Osteoblast (primary cell): ENCODE measurements at regions not wholly inside any gene's neighbourhood (a gene's known extent, or its start where the extent isn't known, plus 50 kb on each side); places are given as distances from the start of the nearest gene placed in this dataset.
A peak's percentile ranks its signal among the peaks of the same experiment; 100 is the strongest.

Source experiments
- DNase-seq: peaks from one replicate; pipeline ENCODE4 v3.0.0; 2011; ENCODE audit warnings: low spot score, mixed read lengths; ENCODE audit not compliant: insufficient read length; ENCODE audit errors: missing footprints
- H2AFZ ChIP-seq: 2 replicates; pipeline ENCODE4 v1.6.0; 2011; ENCODE audit warnings: mild to moderate bottlenecking, low read length
- H3K27ac ChIP-seq: 2 replicates; pipeline ENCODE4 v1.5.1; 2011; ENCODE audit warnings: mild to moderate bottlenecking, low read depth, low read length, moderate library complexity
- H3K27me3 ChIP-seq: 2 replicates; pipeline ENCODE4 v1.6.0; 2012; ENCODE audit warnings: mild to moderate bottlenecking, control low read depth, inconsistent platforms, low read length, moderate library complexity; ENCODE audit not compliant: insufficient read depth
- H3K36me3 ChIP-seq: 2 replicates; pipeline ENCODE4 v1.5.1; 2011; ENCODE audit warnings: mild to moderate bottlenecking, low read length, control low read depth, moderate library complexity; ENCODE audit not compliant: insufficient read depth
- H3K4me1 ChIP-seq: 2 replicates; pipeline ENCODE4 v1.5.1; 2011; ENCODE audit warnings: mild to moderate bottlenecking, low read length, control low read depth, moderate library complexity; ENCODE audit not compliant: insufficient read depth
- H3K4me2 ChIP-seq: 2 replicates; pipeline ENCODE4 v1.6.0; 2011; ENCODE audit warnings: mild to moderate bottlenecking, low read length; ENCODE audit not compliant: insufficient read depth
- H3K4me3 ChIP-seq: fragments of 200-600 bp; sonication (generic); 3 replicates; pipeline ENCODE4 v1.5.1; 2012; ENCODE audit warnings: mild to moderate bottlenecking, low read length, inconsistent platforms; ENCODE audit not compliant: insufficient read depth
- H3K79me2 ChIP-seq: 2 replicates; pipeline ENCODE4 v1.6.0; 2012; ENCODE audit warnings: mild to moderate bottlenecking, low read length, control low read depth, inconsistent platforms; ENCODE audit not compliant: insufficient read depth
- H3K9me3 ChIP-seq: 2 replicates; pipeline ENCODE4 v1.5.1; 2011; ENCODE audit warnings: low read depth, low read length, control low read depth
- H4K20me1 ChIP-seq: 2 replicates; pipeline ENCODE4 v1.6.0; 2012; ENCODE audit warnings: mild to moderate bottlenecking, low read length, control low read depth; ENCODE audit not compliant: insufficient read depth
- TF ChIP-seq, protein P1 (sequence below): IDR thresholded peaks from 2 replicates; pipeline ENCODE4 v1.5.1; 2011; ENCODE audit warnings: mild to moderate bottlenecking, low read depth, low read length, moderate library complexity; ENCODE audit errors: extremely low read depth

DNA sequence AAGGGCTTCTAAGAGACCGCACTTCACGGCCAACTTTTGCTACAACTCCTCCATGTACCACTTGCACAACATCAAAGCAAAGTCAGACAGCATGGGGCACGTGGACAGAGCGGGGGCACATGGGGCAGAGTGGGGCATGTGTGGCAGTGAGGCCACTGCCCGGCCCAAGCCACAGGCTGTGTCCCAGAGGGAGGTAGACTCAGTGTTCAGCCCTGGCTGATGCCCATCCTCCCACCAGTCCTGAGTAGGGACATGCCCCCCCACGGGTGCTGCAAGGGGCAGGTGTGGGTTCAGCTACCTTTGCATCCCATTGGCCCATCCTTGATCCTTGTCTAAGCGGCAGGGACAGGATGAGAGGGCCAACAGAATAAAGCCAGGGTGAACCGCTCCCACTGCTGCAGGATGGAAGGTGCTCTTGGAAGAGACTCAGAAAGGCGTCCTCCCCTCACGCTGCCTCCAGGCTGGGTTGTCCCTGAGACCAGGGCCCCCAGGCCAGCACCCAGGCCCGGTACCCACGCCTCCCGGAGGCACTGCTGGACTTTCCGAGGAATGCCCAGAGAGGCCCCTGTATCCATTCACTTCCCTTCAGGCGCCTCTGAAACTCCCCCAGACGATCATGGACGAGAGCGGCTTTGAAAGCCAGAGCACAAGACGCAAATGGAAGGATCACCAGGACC is 218.2 kb downstream of the NDUFA10 start:
- H3K4me2 ChIP-seq: no peak overlapping the region
- TF ChIP-seq, protein P1, sequence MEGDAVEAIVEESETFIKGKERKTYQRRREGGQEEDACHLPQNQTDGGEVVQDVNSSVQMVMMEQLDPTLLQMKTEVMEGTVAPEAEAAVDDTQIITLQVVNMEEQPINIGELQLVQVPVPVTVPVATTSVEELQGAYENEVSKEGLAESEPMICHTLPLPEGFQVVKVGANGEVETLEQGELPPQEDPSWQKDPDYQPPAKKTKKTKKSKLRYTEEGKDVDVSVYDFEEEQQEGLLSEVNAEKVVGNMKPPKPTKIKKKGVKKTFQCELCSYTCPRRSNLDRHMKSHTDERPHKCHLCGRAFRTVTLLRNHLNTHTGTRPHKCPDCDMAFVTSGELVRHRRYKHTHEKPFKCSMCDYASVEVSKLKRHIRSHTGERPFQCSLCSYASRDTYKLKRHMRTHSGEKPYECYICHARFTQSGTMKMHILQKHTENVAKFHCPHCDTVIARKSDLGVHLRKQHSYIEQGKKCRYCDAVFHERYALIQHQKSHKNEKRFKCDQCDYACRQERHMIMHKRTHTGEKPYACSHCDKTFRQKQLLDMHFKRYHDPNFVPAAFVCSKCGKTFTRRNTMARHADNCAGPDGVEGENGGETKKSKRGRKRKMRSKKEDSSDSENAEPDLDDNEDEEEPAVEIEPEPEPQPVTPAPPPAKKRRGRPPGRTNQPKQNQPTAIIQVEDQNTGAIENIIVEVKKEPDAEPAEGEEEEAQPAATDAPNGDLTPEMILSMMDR: no peak
- H3K4me1 ChIP-seq: no peaks in the 10 kb centered on the region
- H2AFZ ChIP-seq: no peak overlapping the region
- H3K36me3 ChIP-seq: no peaks in the 10 kb centered on the region
- H3K79me2 ChIP-seq: no peaks in the 10 kb centered on the region
- H3K27ac ChIP-seq: no peak overlapping the region
- no peaks in the 10 kb centered on the region for H4K20me1 ChIP-seq
- no peaks in the 10 kb centered on the region for H3K27me3 ChIP-seq
- peak; percentile 11 for DNase-seq
- no peaks in the 10 kb centered on the region for H3K9me3 ChIP-seq
- no peak overlapping the region for H3K4me3 ChIP-seq

DNA sequence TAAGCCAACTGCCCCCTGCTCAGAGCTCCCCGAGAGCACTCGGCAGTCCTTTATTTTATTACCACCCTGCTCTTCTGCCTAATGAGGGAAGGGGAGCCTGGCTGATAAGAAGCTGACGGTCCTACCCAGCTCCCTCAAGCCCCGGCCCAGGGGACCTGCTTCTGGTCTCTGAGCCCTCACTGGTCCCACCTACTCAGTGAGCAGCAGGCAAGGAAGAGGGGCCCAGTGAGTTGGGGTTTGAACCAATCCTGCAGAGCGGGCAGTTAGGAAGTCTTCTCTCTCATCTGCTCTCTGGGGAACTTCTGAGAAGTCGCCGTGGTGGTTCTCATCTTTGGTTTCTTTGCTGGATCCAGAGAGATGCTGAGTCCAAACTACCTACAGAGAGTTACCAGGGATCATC is 218.9 kb downstream of the NDUFA10 start:
- Histone ChIP-seq H3K27ac (no peak overlapping the region), H3K4me1 (no peaks in the 10 kb centered on the region), H3K4me2 (no peak overlapping the region), H2AFZ (no peak overlapping the region), H3K79me2 (no peaks in the 10 kb centered on the region), H3K9me3 (no peaks in the 10 kb centered on the region), H3K4me3 (no peak overlapping the region), H3K27me3 (no peaks in the 10 kb centered on the region), H4K20me1 (no peaks in the 10 kb centered on the region), H3K36me3 (no peaks in the 10 kb centered on the region)
- TF ChIP-seq, protein P1: no peak
- peak; percentile 39 for DNase-seq

GRCh38 chr2:239805414-239805813 is 219.7 kb downstream of the NDUFA10 start:
- Histone ChIP-seq H3K4me2 (no peak overlapping the region), H3K36me3 (no peaks in the 10 kb centered on the region), H3K4me3 (no peak overlapping the region), H2AFZ (no peak overlapping the region), H3K27me3 (no peaks in the 10 kb centered on the region), H3K9me3 (no peaks in the 10 kb centered on the region), H4K20me1 (no peaks in the 10 kb centered on the region), H3K27ac (no peak overlapping the region), H3K4me1 (no peaks in the 10 kb centered on the region), H3K79me2 (no peaks in the 10 kb centered on the region)
- TF ChIP-seq, protein P1: no peak
- no peak for DNase-seq

DNA sequence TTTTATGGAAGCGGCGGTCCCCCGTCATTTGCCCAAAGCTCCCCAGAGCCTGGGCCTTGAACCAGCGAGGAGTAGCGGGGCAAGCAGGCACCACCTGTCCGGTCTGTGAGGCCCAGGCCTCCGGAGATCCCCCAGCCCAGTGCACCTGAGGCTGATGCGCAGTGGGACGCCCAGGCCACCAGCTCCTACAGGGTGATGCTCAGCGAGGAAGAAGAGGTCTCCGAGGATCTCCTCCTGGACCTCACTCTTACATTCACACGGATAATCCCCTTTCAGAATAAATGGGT is 220.2 kb downstream of the NDUFA10 start:
- no peak overlapping the region for H3K4me3 ChIP-seq
- H3K4me1 ChIP-seq: no peaks in the 10 kb centered on the region
- H2AFZ ChIP-seq: no peak overlapping the region
- TF ChIP-seq, protein P1: no peak
- H3K4me2 ChIP-seq: no peak overlapping the region
- H3K27me3 ChIP-seq: no peaks in the 10 kb centered on the region
- no peak overlapping the region for H3K27ac ChIP-seq
- no peaks in the 10 kb centered on the region for H3K79me2 ChIP-seq
- no peaks in the 10 kb centered on the region for H3K9me3 ChIP-seq
- DNase-seq: no peak
- H4K20me1 ChIP-seq: no peaks in the 10 kb centered on the region
- no peaks in the 10 kb centered on the region for H3K36me3 ChIP-seq
